NCI-H187 treated with DMSO at 0.1 percent for 48 hours (cell line): ENCODE measurements at regions not wholly inside any gene's neighbourhood (a gene's known extent, or its start where the extent isn't known, plus 50 kb on each side); places are given as distances from the start of the nearest gene placed in this dataset.
A peak's percentile ranks its signal among the peaks of the same experiment; 100 is the strongest.

Source experiments
- DNase-seq: peaks from one replicate; lab custom pipeline; 2025; lab: John Stamatoyannopoulos, UW

- no peak for DNase-seq
These were observed 115.4 kb downstream of the SALL1 start for GRCh38 chr16:51035711-51036110.

- DNase-seq: no peak
These were observed 116.0 kb downstream of the SALL1 start for GRCh38 chr16:51035110-51035498.

GRCh38 chr16:51034481-51035109 is 116.5 kb downstream of the SALL1 start:
- peak; percentile 14 for DNase-seq

DNA sequence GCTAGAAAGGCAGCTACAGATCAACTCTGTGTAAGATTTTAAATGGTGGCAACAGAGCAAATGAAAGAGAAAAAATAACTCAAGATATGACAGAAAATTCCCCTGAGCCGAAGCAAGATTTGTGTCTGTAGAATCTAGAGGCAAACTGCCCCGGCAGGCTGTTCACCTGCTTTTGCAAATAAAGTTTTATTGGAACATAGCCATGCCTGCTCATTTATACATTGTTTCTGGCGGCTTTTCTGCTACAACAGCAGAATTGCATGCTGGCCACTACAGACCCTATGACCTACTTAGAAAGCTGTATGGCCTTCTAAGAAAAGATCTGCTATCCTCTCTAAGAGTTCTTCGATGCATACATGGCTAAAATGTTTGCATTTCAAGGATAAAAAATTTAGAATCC is 119.5 kb downstream of the SALL1 start:
- no peak for DNase-seq

DNA sequence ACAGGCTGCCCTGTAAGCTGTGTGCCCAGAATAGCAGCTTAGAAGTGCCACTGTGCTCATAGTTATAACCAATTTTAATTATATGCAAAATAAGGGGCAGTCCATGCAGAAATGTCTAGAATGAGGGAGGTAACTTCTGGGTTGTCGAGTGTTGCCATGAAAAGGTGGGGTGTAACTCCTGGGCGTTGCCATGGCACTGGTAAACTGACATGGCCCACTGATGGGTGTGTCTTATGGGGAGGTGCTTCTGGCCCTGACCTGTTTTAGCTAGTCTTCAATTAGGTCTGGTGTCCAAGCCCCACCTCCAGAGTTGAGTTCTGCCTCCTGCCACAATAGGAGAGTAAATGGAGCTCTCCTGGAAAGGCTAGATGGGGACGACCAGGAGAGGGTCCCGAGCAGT is 120.6 kb downstream of the SALL1 start:
- no peak for DNase-seq

DNA sequence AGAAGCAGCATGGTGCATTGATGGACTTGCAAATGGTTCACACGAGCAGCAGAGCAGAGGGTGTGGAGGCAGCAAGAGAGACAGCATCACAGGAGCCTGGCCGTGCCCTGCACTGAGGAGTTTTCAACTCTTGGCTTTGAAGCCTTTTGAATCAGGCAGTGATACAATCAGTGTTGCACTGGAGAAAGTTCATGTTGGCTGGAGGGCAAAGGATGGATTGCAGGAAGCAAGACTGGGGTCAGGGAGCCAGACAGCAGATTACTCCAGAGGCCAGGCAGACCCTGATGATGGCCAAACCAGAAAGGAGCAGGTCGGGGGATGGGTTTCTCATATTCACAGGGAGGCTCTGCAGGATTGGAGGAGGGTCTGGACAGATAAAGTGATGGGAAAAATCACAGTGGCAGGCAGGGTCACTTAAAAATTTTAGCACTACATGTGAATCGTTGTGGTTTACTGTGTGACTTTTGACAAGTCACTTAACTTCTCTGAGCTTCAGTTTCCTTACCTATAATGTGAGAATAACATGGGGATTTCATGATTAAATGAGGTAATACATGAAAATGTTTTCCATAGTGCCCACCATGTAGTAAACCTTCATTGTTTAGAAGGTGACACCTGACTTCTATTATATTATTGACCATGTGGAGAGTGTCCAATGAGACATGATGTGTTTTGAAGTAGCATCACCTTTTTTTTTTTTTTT is 125.3 kb downstream of the SALL1 start:
- DNase-seq: no peak

DNA sequence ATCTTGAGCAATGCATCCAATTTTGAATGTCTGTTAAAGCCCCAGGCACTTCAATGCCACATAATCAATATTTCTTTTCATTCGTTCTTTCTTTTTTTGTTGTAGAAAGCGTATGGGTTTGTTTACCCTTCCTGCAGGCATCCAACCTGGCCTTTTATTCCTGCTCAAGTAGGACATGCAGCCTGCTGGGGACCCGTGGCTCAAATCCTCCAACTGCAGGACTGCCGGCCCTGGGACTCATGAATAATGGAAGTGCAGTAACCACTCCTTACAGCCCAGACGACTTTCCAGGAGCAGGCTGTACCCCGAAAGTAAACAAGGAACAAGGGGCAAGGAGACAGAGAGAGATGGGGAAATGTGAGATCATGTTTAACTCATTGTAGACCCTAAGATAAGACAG is 126.4 kb downstream of the SALL1 start:
- no peak for DNase-seq

- no peak for DNase-seq
These were observed 128.1 kb downstream of the SALL1 start for GRCh38 chr16:51022955-51023354.

- DNase-seq: no peak
These were observed 131.5 kb downstream of the SALL1 start for GRCh38 chr16:51019617-51020016.

DNA sequence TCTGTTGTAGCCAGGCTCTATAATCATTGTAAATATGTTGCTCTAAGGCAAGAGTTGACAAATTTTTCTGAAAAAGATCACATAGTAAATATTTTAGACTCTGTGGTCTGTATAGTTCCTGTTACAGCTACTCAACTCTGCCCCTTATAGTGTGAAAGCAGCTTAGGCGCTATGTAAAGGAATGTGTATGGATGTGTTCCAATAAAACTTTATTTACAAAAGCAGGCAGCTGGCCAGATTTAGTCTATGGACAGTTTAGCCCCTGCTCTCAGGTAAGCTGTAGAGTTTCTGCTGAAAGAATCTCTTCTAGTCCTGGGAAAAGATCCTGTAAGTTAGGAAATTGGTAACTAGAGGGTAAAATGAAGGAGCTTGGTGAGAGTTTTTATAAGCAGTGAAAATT is 133.1 kb downstream of the SALL1 start:
- no peak for DNase-seq

DNA sequence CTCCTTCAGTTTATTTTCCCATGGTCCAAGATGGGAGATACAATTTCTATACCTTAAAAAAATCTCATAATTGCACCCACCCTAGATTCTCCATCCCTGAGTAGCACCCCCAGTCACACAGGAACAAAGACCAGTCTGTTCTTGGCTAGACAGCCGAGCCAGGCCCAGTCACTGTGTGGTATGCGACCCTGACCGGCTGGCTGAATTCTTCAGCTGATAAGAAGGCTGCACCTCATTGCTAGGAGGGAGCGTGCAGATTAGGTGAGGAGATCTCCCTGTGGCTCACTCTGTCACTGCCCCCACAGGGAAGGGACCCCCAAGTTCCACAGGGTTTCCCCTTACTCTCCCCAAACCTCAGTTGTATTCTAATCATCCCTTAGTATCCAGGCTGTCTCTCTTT is 138.7 kb downstream of the SALL1 start:
- DNase-seq: no peak

GRCh38 chr16:51010817-51011216 is 140.3 kb downstream of the SALL1 start:
- DNase-seq: no peak

GRCh38 chr16:51009813-51010212 is 141.3 kb downstream of the SALL1 start:
- no peak for DNase-seq

- no peak for DNase-seq
These were observed 141.7 kb downstream of the SALL1 start for GRCh38 chr16:51009359-51009758.

GRCh38 chr16:51008607-51009006 is 142.5 kb downstream of the SALL1 start:
- no peak for DNase-seq

DNA sequence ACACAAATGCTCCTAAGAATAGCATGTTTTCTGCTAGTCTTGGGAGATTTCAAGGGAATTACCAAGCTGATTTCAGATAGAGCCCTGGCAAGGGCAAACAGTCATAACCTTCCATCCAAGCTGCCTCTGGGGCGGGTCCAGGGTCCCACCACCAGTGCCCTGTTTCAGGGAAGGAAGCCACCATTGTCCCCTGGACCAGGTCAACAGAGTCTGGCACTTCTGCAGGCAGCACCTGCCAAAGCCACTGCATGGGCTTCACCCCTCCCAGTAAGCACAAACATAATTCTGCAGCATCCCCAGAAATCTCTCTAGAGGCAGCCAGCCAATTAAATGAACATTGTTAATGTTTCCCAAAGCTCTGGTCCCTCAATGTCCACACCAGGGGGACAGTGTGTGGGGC is 143.0 kb downstream of the SALL1 start:
- no peak for DNase-seq

DNA sequence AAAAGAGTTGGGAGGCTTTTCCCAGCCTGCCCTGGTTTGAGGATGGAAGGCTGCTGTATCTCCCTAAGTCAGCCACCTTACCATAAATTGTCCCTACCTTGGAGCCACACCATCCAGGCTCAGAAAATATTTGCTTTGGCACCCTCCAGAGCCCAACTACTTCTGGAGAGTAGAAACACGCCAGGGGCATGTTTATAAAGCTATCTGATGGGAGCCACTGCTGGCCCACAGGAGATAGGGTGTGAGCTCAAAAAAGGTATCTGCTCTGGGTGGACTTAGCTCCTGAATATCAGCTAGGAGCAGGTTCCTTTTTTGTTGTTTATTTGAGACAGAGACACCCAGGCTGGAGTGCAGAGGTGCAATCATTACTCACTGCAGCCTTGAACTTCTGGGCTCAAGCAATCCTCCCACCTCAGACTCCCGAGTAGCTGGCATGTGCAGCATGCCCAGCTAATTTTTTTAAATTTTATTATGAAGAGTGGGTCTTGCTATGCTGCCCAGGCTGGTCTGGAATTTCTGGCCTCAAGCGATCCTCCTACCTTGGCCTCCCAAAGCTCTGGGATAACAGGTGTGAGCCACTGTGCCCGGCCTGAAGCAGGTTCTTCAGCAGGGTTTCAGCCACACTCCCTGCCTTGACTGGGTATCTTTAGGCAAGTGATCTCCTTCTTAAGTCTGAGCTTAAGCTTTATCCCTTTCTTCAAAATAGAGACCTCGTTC is 147.1 kb downstream of the SALL1 start:
- DNase-seq: no peak

- DNase-seq: no peak
These were observed 148.1 kb downstream of the SALL1 start for GRCh38 chr16:51002881-51003490.

DNA sequence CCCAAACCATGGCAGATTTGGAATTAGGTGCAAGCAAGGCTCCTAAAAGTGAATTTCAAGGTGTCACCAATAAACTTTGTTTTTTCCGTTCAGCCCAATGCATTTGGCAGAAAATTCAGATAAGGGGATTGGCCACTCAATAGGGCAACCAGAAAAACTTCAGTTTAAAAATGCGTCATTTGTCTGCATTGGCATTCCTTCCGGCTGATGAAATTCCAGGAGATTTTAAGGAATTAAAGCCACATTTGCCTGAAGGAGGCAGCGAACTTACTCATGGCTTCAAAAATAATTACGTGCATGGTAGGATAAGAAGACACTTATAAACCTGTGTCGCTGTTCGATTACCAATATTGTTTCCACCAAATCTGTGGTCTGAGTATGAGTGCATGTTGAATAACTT is 151.9 kb downstream of the SALL1 start:
- no peak for DNase-seq

GRCh38 chr16:50998411-50998810 is 152.7 kb downstream of the SALL1 start:
- DNase-seq: no peak

- no peak for DNase-seq
These were observed 153.4 kb downstream of the SALL1 start for GRCh38 chr16:50997679-50998078.

- no peak for DNase-seq
These were observed 154.3 kb downstream of the SALL1 start for GRCh38 chr16:50996830-50997186.
